Right hindlimb (tissue), 1 donor: ENCODE measurements at regions not wholly inside any gene's neighbourhood (a gene's known extent, or its start where the extent isn't known, plus 50 kb on each side); places are given as distances from the start of the nearest gene placed in this dataset.

ENCODE experiments used
- DNase-seq: peaks from one replicate; pipeline ENCODE4 v3.0.0-alpha.2; 2018

GRCh38 chr17:65403626-65404025 is 157.8 kb downstream of the AXIN2 start:
- no peak for DNase-seq

DNA sequence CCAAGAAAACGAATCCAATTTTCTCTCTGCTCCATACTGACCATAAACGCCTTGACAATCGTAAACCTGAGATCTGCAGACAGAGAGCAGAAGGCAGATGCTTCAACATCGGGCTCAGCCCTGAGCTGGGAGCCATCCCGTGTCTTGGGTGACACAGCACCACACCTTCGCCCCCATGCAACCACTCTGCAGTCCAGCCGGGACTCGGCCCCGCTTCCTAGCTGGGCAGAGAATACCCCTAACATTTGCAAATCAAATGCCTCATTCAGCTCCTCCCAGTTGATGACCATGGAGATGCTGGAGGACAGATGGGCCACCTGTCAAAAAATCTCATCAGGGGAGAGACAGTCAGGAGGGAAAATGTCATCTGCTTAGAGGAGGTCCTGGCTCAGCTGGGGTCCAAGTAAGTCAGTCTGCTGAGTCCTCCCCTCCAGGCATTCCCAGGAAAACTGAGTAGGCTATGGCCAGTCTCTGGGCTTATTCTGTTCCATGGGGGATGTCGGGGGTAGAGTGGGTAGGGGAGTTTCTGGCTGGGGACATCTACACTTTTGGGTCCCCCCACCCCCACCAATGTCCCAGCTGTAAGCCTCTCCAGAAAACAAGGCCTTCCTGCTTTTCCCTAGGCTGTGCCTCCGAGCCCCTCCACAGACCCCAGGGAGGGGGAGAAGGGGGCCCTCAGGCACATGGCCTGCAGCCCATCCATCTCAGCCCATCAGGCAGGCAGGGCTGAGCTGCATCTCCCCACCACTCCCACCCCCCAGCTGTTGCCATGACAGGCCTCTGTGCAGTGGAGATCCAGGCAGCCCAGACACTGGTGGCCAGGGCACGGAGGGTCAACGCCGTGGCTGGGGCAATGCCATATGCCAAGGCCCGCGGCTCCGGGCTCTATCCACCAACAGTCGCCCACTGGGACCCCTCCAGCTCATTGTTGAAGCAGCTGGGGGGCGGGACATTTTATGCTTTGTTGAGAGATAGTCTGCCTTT is 158.6 kb downstream of the AXIN2 start:
- DNase-seq: no peak

DNA sequence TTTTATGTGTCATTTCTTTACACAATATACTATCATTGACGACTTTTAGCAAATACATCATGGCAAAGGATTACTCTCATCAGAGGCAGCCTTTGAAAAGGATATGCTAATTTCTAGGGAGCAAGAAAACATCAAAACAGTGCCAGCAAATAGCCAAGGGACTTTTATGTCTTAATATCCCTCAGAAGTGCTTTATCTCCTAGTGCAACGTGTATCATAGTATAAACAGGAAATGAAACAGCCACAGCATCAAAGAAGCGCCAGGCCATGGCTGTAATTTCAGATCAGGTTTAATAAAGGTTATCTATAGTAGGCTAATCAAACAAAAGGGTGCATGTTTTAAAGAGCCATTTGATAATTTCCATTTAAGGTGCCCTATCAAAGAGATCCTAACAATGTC is 159.9 kb downstream of the AXIN2 start:
- DNase-seq: no peak

DNA sequence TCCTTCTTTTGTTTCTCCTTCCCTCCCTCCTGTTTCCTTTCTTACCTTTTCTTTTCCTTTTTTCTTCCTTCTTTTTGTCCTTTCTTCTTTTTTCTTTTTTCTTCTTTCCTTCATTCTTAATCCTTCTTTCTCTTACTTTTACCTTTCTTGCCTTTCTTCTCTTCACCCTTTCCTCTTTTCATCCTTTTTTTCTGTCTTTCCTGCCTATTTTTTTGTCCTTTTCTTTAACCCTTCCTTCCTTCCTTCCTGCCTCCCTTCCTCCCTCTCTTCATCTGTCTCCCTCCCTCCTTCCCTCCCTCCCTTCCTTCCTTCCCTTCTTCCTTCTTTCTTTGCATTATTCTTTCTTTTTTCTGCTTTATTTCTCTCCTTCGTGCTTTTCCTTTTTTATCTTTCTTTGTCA is 160.7 kb downstream of the AXIN2 start:
- no peak for DNase-seq

DNA sequence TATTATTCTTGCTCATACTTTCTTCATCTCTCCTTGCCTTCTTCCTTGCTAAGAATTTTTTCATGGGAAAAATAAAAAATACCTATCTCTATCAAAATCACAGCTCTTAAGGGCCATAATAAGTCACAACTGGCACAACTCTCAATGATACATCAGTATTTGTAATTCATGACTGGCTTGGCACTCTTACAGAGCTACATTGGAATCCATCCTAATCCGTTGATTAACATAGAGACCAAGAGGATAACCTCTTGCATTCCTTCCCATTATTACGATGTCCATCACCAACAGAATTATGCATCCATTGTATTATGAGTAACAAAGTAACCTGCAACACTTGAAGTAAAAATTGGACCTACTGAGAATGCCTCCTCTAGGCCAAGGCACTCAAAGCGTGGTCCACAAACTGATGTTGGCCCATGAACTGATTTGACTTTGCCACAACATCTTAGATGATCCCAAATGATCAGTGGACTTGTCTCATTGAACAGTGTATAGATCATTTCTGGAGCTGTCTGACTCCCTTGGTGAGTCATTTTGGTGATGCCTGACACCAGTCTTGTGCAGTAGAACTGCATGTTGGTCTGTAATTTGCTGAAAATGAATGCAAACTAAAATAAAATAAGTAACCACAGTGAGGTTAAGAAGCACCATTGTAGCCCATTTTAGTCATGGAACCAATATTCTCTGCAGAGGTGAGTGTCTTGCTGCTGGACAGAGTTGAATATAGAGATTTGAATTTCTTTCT is 163.2 kb downstream of the AXIN2 start:
- DNase-seq: no peak

GRCh38 chr17:65395924-65396323 is 165.5 kb downstream of the AXIN2 start:
- no peak for DNase-seq

- DNase-seq: no peak
These were observed 166.5 kb downstream of the AXIN2 start for GRCh38 chr17:65394811-65395472.

- no peak for DNase-seq
These were observed 167.9 kb downstream of the AXIN2 start for GRCh38 chr17:65393514-65393913.

- no peak for DNase-seq
These were observed 171.5 kb downstream of the AXIN2 start for GRCh38 chr17:65389949-65390348.

DNA sequence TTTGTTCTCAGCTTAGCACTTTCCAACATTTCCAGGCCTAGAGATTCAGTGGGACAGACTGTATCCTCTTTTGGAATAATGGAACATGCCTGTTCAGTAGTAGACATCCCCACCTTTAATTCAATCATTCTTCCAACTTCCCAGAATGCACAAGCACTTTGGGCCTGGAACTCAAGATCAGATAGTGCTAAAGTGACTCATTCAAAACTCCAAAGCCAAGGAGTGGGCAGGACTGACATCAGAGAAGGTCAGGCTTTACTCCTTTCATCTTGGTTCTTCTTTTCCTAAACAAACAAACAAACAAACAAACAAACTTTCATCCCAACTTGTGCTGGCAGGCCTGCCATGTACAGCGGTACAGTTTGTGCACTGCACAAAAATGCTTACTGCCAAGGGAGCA is 172.0 kb downstream of the AXIN2 start:
- no peak for DNase-seq

GRCh38 chr17:65388911-65389310 is 172.5 kb downstream of the AXIN2 start:
- no peak for DNase-seq

DNA sequence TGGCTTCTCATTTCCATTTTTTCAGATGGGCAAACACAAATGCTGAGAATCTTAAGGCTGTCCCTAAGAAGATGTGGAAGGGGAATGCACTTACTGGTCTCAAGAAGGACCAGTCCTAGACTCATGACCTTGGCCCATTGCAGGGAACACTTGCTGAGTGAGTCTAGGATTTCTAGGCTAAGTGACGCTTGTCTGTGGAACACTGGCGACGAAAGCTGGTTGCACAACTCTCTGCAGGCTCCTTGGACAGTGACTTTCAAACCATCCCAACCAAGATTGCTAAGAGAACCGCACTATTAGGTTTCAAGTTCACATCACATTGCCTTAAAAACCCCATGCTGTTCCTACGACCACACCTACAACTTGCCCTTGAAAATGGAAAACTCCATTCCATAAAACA is 174.1 kb downstream of the AXIN2 start:
- DNase-seq: no peak

DNA sequence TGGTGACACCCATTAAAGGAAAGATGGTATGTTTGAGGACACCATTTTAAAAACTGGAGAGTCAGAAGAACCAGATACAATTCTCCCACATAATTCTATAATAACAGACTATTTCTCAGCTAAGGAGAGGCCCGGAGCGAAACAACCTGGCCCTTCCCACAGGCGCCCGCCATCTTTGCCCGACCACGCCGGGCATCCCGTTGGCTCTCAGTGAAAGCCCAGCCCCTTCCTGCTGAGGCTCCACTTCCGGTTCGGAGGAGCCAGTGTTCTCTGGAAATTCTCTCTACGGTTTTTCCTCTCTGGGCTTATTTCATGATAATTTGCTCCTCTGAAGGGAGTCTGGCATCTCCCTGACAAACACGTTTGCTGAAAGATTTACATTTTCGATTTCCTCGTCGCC is 175.7 kb downstream of the AXIN2 start:
- DNase-seq: no peak

GRCh38 chr17:65385071-65385470 is 176.4 kb downstream of the AXIN2 start:
- no peak for DNase-seq

GRCh38 chr17:65381152-65381551 is 180.3 kb downstream of the AXIN2 start:
- DNase-seq: no peak

DNA sequence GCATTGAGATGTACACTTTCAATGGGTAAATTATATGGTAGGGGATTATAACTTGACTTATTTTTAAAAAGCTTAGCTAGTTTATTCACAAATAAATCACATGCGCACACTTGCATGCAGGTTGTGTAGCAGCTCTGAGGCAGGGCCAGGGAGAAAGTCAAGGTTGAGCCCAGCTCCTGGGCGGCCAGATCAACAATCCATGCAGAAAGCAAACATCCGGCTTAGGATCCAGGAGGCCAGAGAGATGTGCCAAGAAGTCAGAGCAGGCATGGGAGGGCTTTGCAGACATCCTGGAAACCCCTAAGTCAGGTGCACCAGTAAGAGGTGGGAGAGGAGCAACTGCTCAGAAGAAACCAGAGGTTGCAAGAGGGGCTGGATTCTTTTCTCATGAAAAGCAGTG is 186.5 kb downstream of the AXIN2 start:
- DNase-seq: no peak

DNA sequence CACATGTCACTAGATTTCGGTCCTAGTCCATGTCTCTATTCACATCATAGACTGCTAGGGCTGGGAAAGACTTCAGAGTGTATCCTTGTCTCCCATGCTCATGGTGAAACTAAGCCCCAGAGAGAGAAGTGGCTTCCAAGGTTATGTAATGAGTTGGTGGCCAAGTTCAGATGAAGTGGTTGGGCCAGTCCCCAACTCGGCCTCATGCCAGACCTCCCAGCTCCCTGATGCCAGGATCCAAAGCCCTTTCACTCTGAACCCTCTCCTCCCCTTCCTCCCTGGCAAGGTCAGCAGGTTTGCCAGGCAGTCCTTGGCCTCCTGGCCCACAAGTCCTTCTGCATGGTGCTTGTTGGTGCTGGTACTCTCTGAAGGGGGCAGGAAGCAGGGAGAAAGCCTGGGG is 189.7 kb downstream of the AXIN2 start:
- DNase-seq: no peak

DNA sequence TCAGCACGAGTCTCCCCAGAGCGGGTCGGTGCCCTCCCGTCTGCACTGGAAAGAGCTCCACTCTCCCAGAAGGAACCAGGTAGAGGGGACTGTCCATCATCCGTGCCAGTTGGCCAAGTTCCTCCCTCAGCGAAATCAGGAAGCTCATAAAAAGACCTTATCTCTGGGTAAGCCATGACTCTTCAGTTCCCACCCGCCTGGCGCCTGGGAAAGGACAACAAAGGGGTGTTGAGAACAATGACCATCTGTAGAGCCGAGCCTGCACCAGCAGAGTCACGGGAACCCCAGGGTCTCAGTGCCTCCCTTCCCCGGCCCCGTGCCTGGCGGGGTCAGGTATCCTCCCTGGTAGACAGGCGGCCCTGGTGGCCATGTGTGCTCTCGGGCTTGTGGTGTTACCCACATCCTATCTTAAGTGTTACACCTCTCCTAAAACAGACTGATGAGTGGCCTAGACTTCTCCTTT is 190.7 kb downstream of the AXIN2 start:
- no peak for DNase-seq

DNA sequence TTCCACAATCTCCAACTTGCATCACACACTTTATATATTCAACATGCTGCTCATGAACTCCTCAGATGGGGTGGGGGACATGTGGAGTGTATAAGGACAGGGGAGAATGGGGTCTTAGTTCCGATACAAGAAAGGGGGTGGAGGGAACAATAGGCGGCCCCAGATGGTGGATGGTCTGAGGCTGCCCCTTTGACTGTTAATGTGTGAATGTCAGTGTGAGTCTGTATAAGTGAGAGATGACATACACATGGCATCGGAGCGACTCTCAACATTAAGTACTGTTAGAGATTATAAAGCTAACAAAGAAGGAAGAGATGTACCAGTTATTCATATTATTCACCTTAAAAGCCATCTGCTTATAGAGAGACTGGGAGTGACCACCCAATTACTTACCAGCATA is 193.1 kb downstream of the AXIN2 start:
- no peak for DNase-seq

DNA sequence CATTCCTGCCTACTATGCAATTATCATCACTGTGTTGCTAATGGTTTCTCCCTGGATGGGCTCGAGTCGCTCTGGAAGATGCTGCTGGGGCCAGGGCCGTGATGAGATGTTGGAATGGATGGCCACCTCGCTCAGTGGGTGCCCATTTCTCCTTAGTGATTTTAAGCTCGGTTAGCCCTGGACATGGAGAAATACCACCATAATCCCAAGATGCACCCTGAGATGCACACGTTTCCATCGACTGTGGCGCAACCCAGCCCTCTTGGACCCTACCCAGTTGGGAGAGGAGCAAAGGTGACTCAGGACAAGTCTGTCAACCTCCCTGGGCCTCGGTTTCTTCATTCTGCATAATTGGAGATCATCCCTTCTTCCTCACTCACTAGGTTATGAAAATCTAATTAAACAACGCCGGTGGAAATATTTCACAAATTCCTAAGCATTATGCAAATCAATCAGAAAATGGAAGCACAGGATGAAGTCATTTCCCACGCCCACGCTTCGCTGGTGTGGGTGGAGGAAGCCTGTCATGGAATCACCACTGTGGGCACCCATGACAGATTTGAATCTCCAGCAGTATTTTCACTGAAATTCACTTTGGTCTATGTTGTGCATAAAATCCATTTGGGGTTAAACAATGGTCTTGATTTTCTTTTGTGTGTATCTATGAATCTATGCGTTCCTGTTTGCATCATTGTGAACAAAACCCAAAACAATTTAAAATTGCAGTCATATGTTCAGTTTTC is 195.2 kb downstream of the AXIN2 start:
- no peak for DNase-seq

GRCh38 chr17:65365169-65365568 is 196.3 kb downstream of the AXIN2 start:
- no peak for DNase-seq

DNA sequence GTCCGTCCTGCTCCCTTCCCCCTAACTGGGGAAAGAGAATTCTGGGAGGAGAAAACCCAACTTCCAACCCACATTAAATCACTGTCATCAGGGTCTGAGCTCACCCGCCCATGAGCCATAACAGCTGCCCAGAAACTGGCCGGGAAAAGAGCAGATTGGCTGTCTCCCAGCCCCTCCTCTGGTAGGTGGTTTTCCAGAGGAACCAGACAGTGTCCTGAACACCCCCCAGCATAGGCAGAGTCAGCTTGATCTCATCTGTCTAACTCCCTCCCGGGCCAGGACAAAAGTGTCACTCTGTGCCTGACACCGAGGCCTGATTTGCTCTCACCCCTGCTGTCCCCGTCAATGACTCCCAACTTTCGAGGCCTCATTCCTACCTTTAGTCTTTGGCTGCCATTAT is 197.0 kb downstream of the AXIN2 start:
- DNase-seq: no peak

GRCh38 chr17:65362826-65363225 is 198.6 kb downstream of the AXIN2 start:
- no peak for DNase-seq
